Stomach smooth muscle (tissue), 2 donors: ENCODE measurements at regions not wholly inside any gene's neighbourhood (a gene's known extent, or its start where the extent isn't known, plus 50 kb on each side); places are given as distances from the start of the nearest gene placed in this dataset.

Experiments
- H3K27ac ChIP-seq: one replicate; pipeline ENCODE4 v1.7.0; 2013; ENCODE audit warnings: mild to moderate bottlenecking, low read length, inconsistent platforms
- H3K27me3 ChIP-seq, 2 donors: one replicate each; pipeline ENCODE4 v1.7.0; 2013; ENCODE audit warnings: low read length in 2 of 2; ENCODE audit not compliant: insufficient read depth in 2 of 2, control insufficient read depth in 1 of 2
- H3K36me3 ChIP-seq, 2 donors: one replicate each; pipeline ENCODE4 v1.7.0; 2013; ENCODE audit warnings: low read length in 2 of 2; ENCODE audit not compliant: control insufficient read depth in 2 of 2, insufficient read depth in 2 of 2
- H3K4me1 ChIP-seq: one replicate; pipeline ENCODE4 v1.7.0; 2013; ENCODE audit warnings: low read length; ENCODE audit not compliant: control insufficient read depth, insufficient read depth
- H3K4me3 ChIP-seq, 2 donors: one replicate each; pipeline ENCODE4 v1.7.0; 2013; ENCODE audit warnings: low read length in 2 of 2
- H3K9ac ChIP-seq, 2 donors: one replicate each; pipeline ENCODE4 v1.7.0; 2013; ENCODE audit warnings: low read length in 2 of 2, mild to moderate bottlenecking in 1 of 2
- H3K9me3 ChIP-seq, 2 donors: one replicate each; pipeline ENCODE4 v1.7.0; 2013; ENCODE audit warnings: low read length in 2 of 2; ENCODE audit not compliant: control insufficient read depth in 2 of 2
- donor health status: healthy.
- donor health status: Pancreatic carcinoma.

DNA sequence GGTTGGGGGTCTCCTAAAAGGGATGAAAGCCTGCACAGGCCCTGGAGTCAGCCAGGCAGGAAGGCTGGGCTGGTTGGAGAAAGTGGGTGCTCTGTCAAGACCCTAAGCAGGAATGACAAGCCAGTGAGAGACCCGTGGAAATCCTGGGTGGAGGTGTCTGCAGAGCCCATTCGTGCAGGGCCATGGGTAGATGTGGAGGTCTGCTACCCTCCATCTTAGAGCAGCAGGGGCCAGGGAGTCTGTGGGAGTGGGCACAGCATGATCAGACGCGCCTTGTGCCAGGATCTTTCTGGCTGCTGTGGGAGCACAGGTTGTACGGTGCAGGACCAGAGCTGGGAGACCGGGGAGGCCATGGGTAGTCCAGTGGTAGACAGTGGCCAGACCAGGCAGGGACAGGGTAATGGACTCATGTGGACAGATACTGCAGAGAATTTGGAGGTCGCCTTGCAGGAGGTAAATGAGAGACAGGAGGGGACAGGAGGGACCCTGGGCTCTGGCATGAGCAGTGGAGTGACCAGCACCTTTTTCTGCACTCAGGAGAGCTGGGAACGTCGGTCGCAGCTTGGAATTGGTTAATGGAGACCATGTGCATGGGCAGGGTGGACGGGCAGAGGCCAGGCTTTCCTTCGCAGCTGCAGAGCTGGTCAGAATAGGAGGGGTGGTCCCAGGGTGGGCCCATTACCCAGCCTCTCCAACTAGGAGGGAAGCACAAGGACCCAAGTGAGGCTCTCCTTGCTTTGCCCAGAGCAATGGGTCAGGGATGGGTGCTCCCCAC lies 203.5 kb upstream of the PMEPA1 start:
- no peak overlapping the region for H3K9ac ChIP-seq
- H3K27ac ChIP-seq = no peak overlapping the region
- no peaks in the 10 kb centered on the region for H3K9me3 ChIP-seq
- H3K4me3 ChIP-seq = no peak overlapping the region
- H3K27me3 ChIP-seq = no peaks in the 10 kb centered on the region
- H3K4me1 ChIP-seq = no peaks in the 10 kb centered on the region
- H3K36me3 ChIP-seq = no peaks in the 10 kb centered on the region

DNA sequence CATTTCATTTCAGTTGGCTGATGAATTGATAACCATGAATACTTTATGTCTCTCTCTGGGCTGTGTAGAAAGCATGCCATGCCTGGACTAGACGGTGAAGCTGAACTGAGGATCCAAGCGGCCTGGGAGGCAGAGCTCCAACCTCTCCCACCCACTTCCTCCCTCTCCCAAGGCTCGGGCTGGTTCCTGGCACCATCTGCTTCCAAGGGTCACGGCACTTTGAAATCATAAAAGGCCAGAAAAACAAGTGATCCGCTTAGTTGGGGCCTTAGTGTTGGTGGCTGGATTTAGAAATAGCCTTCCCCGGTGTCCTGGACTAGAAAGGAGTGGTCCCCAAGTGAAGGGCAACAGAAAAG lies 202.4 kb upstream of the PMEPA1 start:
- H3K9me3 ChIP-seq = no peaks in the 10 kb centered on the region
- H3K4me3 ChIP-seq = no peak overlapping the region
- no peak overlapping the region for H3K27ac ChIP-seq
- no peaks in the 10 kb centered on the region for H3K4me1 ChIP-seq
- no peaks in the 10 kb centered on the region for H3K27me3 ChIP-seq
- H3K36me3 ChIP-seq = no peaks in the 10 kb centered on the region
- no peak overlapping the region for H3K9ac ChIP-seq

DNA sequence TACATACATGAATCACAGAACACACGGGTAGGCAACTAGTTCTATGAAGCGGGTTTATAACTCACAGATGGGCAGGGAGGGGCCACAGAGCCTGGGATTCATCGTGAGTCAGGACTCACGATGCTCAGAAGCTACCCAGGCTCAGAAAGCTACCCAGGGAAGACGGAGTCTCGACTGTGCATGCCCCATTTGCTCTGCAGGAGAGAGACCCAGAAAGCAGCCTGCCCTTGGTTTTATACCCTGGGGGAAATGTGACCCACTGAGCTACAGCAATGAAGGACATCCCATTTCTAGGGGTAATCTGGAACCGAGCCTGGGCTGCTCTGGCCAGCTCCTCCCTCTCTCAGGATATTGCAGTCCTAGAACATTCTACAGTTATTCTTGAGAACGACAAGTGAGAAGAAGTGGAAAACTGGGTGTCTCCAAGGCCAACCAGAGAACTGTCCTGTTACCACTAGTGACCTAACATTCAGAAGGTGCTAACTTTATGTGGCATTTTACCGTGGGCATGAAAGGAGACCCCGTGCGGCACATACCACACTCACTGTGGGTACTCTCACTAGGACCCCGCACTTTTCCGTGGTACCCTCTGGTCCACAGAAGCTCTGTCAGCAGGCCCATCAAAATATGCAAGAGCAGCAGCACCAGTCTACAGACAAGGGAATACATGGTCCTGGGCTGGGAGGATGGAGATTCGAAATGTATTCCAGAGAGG lies 201.9 kb upstream of the PMEPA1 start:
- no peak overlapping the region for H3K9ac ChIP-seq
- no peaks in the 10 kb centered on the region for H3K36me3 ChIP-seq
- H3K27ac ChIP-seq = no peak overlapping the region
- no peaks in the 10 kb centered on the region for H3K4me1 ChIP-seq
- H3K27me3 ChIP-seq = no peaks in the 10 kb centered on the region
- H3K9me3 ChIP-seq = no peaks in the 10 kb centered on the region
- H3K4me3 ChIP-seq = no peak overlapping the region

DNA sequence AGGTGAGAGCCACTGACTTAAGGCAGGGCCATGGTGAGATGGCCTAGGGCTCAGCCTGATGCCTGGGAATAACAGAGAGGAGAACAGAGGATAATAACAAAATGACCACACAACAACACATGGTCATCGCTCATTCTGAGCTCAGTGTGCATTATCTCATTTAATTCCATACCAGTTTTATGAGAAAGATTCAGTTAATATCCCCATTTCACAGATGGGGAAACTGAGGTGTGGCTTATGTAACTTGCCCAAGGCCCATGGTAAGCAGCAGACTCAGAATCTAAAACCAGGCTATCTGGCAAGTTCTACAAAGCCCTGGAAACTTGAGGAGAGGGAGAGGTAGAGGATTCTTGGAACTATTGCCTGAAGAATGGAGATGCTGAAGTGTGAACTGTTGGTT lies 200.9 kb upstream of the PMEPA1 start:
- no peaks in the 10 kb centered on the region for H3K27me3 ChIP-seq
- H3K4me3 ChIP-seq = no peak overlapping the region
- H3K4me1 ChIP-seq = no peaks in the 10 kb centered on the region
- no peak overlapping the region for H3K9ac ChIP-seq
- no peaks in the 10 kb centered on the region for H3K36me3 ChIP-seq
- H3K9me3 ChIP-seq = no peaks in the 10 kb centered on the region
- H3K27ac ChIP-seq = no peak overlapping the region

DNA sequence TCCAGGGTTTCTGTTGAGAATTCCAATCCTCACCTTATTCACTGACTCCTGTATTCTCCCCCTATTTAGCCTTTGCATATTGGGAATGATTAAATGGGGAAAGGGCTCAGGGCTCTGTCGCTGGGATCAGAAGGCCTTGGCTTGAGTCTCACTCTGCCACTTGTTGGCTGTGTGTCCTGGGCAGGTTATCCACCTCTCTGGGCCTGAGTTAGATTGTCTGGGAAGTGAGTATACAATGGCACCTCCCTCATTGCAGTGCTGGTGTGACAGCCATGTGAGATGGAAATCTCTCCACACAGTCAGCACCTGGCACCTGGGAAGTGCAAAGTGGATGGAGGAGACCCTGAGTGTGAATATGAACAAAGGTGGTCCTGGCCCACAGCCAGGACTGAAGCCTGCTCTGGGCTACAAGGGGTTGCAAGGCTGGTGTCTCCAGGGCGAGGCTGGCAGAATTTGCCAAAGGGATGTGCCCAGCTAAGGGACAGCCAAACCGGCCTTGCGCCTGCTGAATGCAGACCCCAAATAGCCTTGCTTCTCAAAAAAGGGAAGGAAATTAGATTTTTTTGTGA lies 200.0 kb upstream of the PMEPA1 start:
- H3K4me3 ChIP-seq = no peak overlapping the region
- no peaks in the 10 kb centered on the region for H3K4me1 ChIP-seq
- no peak overlapping the region for H3K9ac ChIP-seq
- no peak overlapping the region for H3K27ac ChIP-seq
- H3K36me3 ChIP-seq = no peaks in the 10 kb centered on the region
- no peaks in the 10 kb centered on the region for H3K9me3 ChIP-seq
- H3K27me3 ChIP-seq = no peaks in the 10 kb centered on the region

DNA sequence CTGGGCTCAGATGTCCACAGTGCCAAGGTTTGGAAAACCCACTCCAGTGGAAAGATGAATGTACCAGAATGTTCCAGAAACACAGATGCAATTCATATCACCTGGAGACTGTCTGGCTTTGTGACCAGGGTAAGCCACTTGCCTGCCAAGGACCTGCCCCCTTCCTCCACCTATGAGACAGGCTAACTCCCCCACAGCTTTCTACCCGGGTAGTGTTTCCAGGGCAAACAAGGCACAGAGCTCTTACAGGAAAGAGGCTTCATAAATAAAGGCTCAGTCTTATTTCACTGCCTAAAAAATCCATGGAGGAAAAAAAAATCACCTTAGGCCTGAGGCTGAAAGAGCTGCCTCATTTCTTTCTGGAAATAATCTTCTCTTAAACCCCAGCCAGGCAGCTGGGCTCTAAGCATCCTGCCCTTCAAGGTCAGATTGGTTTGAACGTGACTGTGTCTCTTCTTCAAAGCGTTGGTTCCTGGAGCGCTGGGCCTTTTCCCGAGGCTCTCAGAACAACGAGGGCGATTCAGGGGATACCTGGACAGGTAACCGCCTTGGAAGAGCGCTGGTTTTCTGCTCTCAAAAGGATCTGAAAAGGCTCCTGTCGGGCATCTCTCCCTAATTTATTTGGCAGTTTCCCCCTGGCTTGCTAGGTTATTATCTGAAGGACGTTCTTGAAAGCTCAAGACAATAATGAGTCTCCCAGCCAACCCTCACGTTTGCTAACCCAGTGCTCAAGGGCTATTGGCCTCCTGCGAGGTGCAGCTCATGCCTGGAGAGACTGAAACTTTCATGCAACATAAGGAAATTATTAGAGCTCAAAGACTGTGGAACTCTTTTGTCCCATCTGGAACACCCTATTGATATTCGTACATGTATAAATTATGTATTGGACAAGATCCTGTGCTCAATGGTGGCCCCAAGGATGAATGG lies 199.2 kb upstream of the PMEPA1 start:
- H3K27ac ChIP-seq = no peak overlapping the region
- no peaks in the 10 kb centered on the region for H3K36me3 ChIP-seq
- H3K27me3 ChIP-seq = peaks cover 0 to 2% of the 10 kb centered on the region in 2 donors
- no peak overlapping the region for H3K9ac ChIP-seq
- H3K4me1 ChIP-seq = no peaks in the 10 kb centered on the region
- no peak overlapping the region for H3K4me3 ChIP-seq
- no peaks in the 10 kb centered on the region for H3K9me3 ChIP-seq

DNA sequence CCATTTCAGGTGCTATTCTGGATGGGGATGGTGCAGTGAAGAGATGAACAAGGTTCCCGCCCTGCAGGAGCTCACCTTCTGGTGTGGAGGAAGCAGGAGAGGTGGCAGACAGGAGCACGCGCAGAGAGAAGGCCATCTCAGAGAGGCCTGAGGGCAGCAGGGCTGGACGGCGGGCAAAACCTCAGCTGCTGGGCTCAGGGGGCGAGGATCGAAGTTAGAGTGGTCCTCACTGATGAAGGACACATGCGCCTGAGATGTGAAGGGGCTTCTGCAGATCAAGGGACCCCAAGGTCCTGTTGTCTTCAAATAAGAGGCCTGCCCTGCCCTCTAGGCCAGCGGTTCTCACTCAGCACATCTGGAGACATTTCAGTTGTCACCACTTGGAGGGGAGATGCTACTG lies 198.4 kb upstream of the PMEPA1 start:
- no peak overlapping the region for H3K9ac ChIP-seq
- H3K9me3 ChIP-seq = no peaks in the 10 kb centered on the region
- no peaks in the 10 kb centered on the region for H3K4me1 ChIP-seq
- H3K36me3 ChIP-seq = no peaks in the 10 kb centered on the region
- peaks cover 0 to 2% of the 10 kb centered on the region in 2 donors for H3K27me3 ChIP-seq
- no peak overlapping the region for H3K27ac ChIP-seq
- no peak overlapping the region for H3K4me3 ChIP-seq

DNA sequence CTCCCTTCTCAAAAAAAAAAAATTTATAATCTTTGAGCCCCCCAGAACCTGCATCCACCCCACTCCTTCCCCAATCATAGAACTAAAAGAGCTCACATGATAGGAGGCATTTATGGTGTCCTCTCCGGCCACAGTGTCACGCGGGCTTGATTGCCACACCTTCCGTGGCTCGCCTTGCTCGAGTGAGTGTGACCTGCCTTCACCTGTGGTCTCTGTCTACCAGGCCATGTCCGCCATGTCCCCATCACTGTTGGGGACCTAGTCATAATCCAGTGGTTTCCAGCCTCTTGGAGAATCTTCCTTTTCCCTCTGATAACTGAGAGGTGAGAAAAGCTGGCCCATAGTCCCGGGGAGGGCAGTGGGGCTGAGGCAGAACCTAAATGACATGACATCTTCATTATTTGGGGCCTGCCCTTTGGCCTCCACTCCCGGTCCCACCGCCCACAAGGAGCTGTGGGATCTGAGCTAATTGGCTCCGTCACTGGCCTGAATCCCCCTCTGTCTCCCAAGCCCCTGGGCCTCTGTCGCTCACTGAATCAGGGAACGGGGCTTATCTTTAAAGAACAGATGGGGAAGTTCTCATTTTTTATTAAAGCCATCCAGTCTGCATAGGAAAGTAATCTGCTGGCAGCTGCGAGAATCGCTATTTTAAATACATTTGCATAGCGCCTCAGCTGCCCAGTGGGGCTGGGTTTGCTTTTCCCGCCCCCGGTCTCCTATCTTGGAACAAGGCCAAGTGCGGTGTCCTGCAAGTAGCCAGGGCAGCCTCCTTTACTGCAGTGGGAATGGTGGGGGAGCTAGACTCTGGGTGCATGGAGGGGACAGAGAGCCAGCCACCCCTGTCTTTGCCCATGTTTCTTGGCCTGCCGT lies 197.6 kb upstream of the PMEPA1 start:
- peaks cover 0 to 2% of the 10 kb centered on the region in 2 donors for H3K27me3 ChIP-seq
- no peak overlapping the region for H3K9ac ChIP-seq
- no peaks in the 10 kb centered on the region for H3K9me3 ChIP-seq
- no peaks in the 10 kb centered on the region for H3K36me3 ChIP-seq
- no peak overlapping the region for H3K27ac ChIP-seq
- H3K4me3 ChIP-seq = no peak overlapping the region
- H3K4me1 ChIP-seq = no peaks in the 10 kb centered on the region

DNA sequence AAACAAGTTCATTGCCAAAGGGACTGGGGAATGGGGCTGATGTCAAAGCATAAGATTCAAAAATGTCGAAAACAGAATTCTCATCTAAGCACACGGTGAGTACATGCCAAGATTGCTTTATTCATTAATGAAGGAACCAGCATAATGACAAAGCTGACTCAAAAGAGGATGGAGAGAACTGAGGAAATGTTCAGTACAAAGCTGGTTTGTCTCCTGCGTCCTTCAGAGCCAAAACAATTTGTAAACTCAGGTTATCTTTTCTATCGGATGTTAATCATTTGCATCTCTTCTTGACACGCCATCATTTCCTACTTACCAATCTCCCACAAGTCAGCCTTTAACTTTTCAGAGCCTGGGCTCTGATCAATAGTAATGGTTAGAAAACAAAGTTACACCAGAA lies 195.6 kb upstream of the PMEPA1 start:
- H3K27ac ChIP-seq = no peak overlapping the region
- H3K4me1 ChIP-seq = no peaks in the 10 kb centered on the region
- H3K36me3 ChIP-seq = no peaks in the 10 kb centered on the region
- no peak overlapping the region for H3K9ac ChIP-seq
- H3K9me3 ChIP-seq = no peaks in the 10 kb centered on the region
- no peak overlapping the region for H3K4me3 ChIP-seq
- H3K27me3 ChIP-seq = peaks cover 0 to 2% of the 10 kb centered on the region in 2 donors
